Stimulated activated effector memory CD8-positive, alpha-beta T cell treated with anti-CD3 and anti-CD28 coated beads, Interleukin-12 subunit alpha, Interleukin-12 subunit beta, amount 100 ng/mL, for 72 hours (primary cell): ENCODE measurements at regions not wholly inside any gene's neighbourhood (a gene's known extent, or its start where the extent isn't known, plus 50 kb on each side); places are given as distances from the start of the nearest gene placed in this dataset.

ENCODE experiments used
- ATAC-seq: fragments of 150-1000 bp; cut with Tn5 transposase; 2 replicates; pipeline ENCODE4 v1.10.0; 2021
- DNase-seq, 2 donors: peaks; one replicate each; pipeline ENCODE4 v3.0.0; 2021 to 2022; ENCODE audit warnings: low spot score in 2 of 2
- H3K27ac Mint-ChIP-seq: one replicate; pipeline ENCODE4 v1.8.0; 2022; ENCODE audit warnings: mild to moderate bottlenecking, mixed read lengths
- H3K36me3 Mint-ChIP-seq: one replicate; pipeline ENCODE4 v1.8.0; 2022; ENCODE audit warnings: mild to moderate bottlenecking, mixed read lengths
- H3K4me1 Mint-ChIP-seq: one replicate; pipeline ENCODE4 v1.8.0; 2022; ENCODE audit warnings: mixed read lengths
- H3K4me3 Mint-ChIP-seq: one replicate; pipeline ENCODE4 v1.8.0; 2022; ENCODE audit warnings: mild to moderate bottlenecking, mixed read lengths
- H3K9me3 Mint-ChIP-seq: one replicate; pipeline ENCODE4 v1.8.0; 2022; ENCODE audit warnings: mixed read lengths

DNA sequence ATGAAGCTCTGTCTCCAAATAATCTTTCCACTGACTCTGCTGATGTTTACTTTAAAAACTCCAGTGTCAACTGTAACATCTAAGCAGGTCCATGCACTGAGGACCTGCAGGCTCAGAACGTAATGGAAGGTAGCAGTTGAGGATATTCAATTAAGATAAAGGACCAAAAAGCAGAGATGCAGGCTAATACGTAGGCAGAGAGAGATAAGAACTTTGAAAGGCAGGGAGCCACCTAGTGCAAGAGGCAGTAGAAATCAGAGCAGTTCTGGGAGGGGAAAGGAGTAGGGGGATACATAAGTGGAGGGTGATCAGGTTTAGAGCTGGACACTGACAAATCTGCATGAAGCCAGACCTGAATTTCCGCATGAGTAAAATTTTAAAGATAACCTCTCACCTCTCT is 114.5 kb upstream of the POM121L12 start:
- Mint-ChIP-seq H3K36me3 (no peaks in the 10 kb centered on the region), H3K4me1 (no peaks in the 10 kb centered on the region), H3K9me3 (peaks cover 24% of the 10 kb centered on the region), H3K4me3 (no peak overlapping the region), H3K27ac (no peak overlapping the region)
- DNase-seq, result no peak
- no peak for ATAC-seq

DNA sequence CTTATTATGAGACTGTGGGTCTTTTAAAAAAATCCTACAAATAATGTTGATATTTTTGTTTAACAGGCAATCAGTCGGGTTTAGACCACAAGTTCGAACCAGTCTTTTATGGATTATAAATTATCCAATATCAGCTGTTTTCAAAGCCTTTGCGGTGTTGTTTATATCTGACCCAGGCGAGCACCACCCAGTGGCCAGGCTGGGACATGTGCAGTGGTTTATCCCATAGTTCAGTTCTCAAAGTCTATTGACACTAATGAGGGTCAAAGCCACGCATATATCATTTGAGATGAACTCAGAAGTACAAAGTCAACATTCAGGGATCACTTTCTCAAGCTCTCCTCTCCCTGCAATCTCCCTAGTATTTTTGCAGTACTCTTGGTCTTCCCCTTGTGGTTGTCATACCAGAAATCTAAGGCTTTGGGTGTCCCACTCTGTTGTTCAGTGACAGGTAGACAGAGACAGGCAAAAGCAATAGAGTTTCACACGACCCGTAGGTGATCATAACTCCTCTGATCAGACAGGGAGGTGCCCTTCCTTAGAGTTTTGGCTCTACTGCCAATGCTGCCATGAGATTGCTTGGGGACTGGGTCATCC is 117.4 kb upstream of the POM121L12 start:
- ATAC-seq (no peak), DNase-seq (no peak)
- Mint-ChIP-seq H3K27ac (no peak overlapping the region), H3K9me3 (peaks cover 17% of the 10 kb centered on the region), H3K4me1 (no peaks in the 10 kb centered on the region), H3K4me3 (no peak overlapping the region), H3K36me3 (no peaks in the 10 kb centered on the region)

DNA sequence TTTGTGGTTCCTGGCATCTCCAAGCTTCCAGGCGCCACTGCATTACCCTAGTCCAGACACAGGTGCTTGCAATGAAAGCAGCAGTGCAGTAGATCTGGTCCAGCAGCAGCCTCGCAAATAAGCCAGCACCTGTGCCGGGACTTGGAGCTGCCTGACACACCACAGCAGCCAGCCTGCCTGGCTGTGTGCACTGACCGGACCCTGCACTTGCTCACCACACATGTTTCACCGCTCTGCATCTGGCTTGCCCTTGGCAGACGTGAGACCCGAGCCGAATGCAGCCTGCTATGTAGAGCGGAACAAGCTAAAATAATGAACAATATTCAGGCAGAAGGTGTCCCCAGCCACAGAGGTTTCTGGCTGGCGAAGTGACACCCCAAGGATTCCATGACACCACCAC is 123.6 kb upstream of the POM121L12 start:
- Mint-ChIP-seq H3K27ac (no peak overlapping the region), H3K9me3 (peaks cover 15% of the 10 kb centered on the region), H3K36me3 (no peaks in the 10 kb centered on the region), H3K4me1 (no peaks in the 10 kb centered on the region), H3K4me3 (no peak overlapping the region)
- no peak for ATAC-seq
- no peak for DNase-seq

DNA sequence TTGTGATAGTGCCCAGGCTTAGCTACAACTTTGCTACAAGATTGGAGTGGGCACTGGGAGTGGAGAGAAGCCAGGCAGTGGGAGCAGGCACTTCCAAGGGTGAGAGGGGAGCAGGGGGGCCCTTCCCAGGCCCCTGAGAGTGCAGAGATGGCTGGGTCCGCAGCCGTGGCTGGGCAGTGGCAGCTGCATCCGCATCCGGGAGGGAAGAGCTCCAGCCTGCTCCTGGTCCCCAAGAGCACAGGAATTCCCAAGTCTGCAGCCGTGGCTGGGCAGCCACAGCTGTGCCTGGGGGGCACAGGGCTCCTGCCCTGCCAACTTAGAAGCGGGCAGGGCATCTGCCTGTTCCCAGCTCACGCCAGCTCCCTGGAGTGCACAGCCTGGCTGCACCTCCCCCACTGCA is 124.1 kb upstream of the POM121L12 start:
- no peak overlapping the region for H3K27ac Mint-ChIP-seq
- H3K36me3 Mint-ChIP-seq, result no peaks in the 10 kb centered on the region
- ATAC-seq (no peak), DNase-seq (no peak)
- peaks cover 15% of the 10 kb centered on the region for H3K9me3 Mint-ChIP-seq
- no peaks in the 10 kb centered on the region for H3K4me1 Mint-ChIP-seq
- H3K4me3 Mint-ChIP-seq, result no peak overlapping the region

DNA sequence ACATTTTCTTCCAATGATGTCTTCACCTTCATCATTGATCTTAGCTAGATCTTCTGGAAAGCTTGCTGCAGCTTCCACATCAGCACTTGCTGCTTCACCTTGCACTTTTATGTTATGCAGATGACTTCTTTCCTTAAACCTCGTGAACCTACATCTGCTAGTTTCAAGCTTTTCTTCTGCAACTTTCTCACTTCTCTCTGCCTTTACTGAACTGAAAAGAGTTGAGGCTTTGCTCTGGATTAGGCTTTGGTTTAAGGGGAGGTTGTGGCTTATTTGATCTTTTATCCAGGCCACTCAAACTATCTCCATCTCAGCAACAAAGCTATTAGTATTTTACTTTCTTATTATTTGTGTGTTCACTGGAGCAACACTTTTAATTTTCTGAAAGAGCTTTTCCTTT is 125.5 kb upstream of the POM121L12 start:
- H3K9me3 Mint-ChIP-seq, result peaks cover 15% of the 10 kb centered on the region

DNA sequence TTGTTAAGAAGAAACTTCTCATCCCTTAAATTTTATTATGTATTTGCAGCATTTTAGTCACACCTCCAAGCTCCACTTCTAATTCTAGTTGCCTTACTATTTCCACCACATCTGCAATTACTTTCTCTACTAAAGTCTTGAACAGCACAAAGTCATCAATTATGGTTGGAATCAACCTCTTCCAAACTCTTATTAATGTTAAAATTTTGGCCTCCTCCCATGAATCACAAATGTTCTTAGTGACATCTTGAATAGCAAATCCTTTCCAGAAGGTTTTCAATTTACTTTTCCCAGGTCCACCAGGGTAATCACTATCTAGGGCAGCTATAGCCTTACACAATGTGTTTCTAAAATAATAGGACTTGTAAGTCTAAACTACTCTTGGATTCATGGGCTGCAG is 126.3 kb upstream of the POM121L12 start:
- Mint-ChIP-seq H3K4me1 (no peaks in the 10 kb centered on the region), H3K36me3 (no peaks in the 10 kb centered on the region), H3K9me3 (peaks cover 15% of the 10 kb centered on the region), H3K4me3 (no peak overlapping the region), H3K27ac (no peak overlapping the region)
- ATAC-seq (no peak), DNase-seq (no peak)

More for the DNA sequence above, 125.5 kb upstream of the POM121L12 start:
- no peak for DNase-seq
- Mint-ChIP-seq H3K27ac (no peak overlapping the region), H3K36me3 (no peaks in the 10 kb centered on the region), H3K4me1 (no peaks in the 10 kb centered on the region), H3K4me3 (no peak overlapping the region)
- no peak for ATAC-seq

DNA sequence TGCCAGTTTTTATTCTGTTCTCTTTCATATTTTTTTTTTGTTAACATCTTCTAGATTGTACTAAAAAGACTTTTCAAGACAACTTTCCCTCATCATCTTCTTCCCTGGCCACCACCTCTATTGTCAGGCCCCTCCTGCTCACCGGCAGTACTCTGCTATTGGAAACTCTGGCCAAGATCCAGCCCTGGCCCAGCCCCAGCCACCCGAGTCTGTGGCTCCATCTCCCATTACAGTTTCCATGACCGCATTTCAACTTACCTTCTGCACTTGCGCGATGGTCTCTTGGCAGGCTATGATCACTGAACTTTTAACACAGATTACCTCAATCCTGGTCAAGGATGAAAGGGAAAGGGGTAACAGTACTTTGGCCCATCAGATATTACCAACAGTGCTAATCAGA is 137.7 kb upstream of the POM121L12 start:
- DNase-seq (no peak), ATAC-seq (no peak)
- no peaks in the 10 kb centered on the region for H3K36me3 Mint-ChIP-seq
- no peak overlapping the region for H3K4me3 Mint-ChIP-seq
- no peaks in the 10 kb centered on the region for H3K4me1 Mint-ChIP-seq
- peaks cover 13% of the 10 kb centered on the region for H3K9me3 Mint-ChIP-seq
- H3K27ac Mint-ChIP-seq, result no peak overlapping the region

DNA sequence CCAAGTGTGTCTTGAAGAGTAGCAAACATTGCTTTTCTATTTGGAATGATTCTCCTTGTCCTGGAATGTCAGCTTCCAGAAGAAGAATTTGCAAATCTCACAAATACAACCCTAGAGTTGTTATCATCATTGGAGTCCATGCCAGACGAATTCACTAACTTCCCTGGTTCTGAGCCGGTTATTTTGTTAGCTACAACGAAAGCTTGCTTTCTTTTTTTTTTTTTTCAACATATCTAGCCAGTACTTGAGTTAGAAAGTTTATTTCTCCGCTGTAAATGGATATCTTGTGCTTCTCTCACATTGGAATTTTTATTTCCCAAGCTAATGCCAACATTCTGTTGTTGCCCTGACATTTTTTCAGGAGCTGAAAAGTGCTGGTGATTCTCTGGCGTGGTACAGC is 138.1 kb upstream of the POM121L12 start:
- DNase-seq (no peak), ATAC-seq (no peak)
- no peaks in the 10 kb centered on the region for H3K4me1 Mint-ChIP-seq
- H3K9me3 Mint-ChIP-seq, result peaks cover 13% of the 10 kb centered on the region
- H3K36me3 Mint-ChIP-seq, result no peaks in the 10 kb centered on the region
- H3K27ac Mint-ChIP-seq, result no peak overlapping the region
- no peak overlapping the region for H3K4me3 Mint-ChIP-seq

DNA sequence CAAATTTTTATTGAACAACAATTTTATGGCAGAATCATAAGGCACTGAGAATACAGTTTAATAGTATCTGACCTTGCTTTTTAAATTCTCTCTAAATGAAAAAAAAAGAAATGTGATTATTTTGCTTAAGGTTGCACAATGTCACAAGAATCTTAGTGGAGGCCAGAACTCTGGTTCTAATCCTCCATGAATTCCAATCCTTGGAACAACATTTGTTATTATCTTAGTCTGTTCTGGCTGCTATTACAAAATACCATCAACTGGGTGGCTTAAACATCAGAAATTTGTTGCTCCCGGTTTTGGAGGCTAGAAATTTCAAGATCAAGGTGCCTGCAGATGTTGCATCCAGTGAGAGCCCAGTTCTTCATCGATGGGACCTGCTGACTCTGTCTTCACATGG is 158.2 kb upstream of the POM121L12 start:
- ATAC-seq, result no peak
- H3K9me3 Mint-ChIP-seq, result peaks cover 18% of the 10 kb centered on the region

DNA sequence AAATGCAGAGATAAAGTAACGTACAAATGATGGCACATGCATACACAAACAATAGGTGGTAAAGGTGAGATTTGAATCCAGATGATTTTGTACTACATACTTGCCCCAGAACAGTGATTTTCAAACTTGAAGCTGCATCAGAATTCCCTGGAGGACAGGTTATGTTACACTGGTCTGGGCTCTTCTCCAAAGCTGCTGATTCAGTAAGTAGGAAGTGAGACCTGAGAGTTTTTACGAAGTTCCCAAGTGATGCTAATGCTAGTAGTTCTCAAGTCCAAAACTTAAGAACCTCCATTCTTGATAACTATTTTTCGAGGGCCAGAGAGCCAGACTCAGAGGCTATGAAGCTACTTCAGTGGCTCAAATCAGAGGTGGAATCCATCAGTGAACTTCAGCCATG is 159.0 kb upstream of the POM121L12 start:
- Mint-ChIP-seq H3K27ac (no peak overlapping the region), H3K9me3 (peaks cover 21% of the 10 kb centered on the region), H3K4me1 (no peaks in the 10 kb centered on the region), H3K4me3 (no peak overlapping the region), H3K36me3 (no peaks in the 10 kb centered on the region)
- DNase-seq, result no peak
- no peak for ATAC-seq

More for the DNA sequence above, 158.2 kb upstream of the POM121L12 start:
- Mint-ChIP-seq H3K36me3 (no peaks in the 10 kb centered on the region), H3K27ac (no peak overlapping the region), H3K4me3 (no peak overlapping the region), H3K4me1 (no peaks in the 10 kb centered on the region)
- DNase-seq, result no peak

DNA sequence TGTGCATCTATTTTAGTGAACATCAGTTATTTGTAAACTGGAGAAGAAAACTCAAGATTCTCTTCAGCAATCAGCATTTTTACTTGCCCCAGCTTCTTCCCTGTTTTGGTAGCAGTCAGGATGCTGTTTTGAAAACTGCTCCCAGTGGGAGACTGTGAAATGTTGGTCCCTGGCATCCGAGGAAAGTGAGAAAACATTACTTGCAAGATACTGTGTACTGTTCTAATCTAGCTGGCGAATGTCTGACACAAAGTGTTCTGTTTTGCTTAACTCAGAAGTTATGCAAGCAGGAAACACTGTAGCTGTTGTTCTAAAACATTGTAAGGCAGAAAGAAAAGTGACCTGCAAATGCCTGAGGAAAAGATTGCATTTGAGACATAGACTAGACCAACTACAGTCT is 171.8 kb upstream of the POM121L12 start:
- Mint-ChIP-seq H3K27ac (no peak overlapping the region), H3K36me3 (no peaks in the 10 kb centered on the region), H3K4me1 (no peaks in the 10 kb centered on the region), H3K9me3 (peaks cover 18% of the 10 kb centered on the region), H3K4me3 (no peak overlapping the region)
- DNase-seq (no peak), ATAC-seq (no peak)

DNA sequence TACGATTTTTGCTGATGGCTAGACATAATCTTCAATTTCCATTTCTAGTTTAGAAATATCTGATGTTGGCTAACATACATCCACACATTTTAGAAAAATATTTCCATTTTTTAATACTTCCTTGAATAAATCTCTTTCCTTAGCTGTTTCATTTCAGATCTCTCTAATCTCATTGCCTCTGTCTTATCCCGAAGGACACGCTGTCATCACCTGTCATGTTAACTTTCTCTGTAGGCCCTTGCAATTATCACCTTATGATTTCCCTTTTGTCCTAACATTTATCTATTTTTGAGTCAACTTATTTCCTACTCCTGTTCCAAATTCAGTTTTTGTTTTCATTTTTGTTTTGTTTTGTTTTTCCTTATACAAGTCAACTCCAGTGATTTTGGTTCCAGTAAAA is 173.1 kb upstream of the POM121L12 start:
- DNase-seq (no peak), ATAC-seq (no peak)
- H3K4me3 Mint-ChIP-seq, result no peak overlapping the region
- peaks cover 15% of the 10 kb centered on the region for H3K9me3 Mint-ChIP-seq
- H3K4me1 Mint-ChIP-seq, result no peaks in the 10 kb centered on the region
- H3K27ac Mint-ChIP-seq, result no peak overlapping the region
- no peaks in the 10 kb centered on the region for H3K36me3 Mint-ChIP-seq

DNA sequence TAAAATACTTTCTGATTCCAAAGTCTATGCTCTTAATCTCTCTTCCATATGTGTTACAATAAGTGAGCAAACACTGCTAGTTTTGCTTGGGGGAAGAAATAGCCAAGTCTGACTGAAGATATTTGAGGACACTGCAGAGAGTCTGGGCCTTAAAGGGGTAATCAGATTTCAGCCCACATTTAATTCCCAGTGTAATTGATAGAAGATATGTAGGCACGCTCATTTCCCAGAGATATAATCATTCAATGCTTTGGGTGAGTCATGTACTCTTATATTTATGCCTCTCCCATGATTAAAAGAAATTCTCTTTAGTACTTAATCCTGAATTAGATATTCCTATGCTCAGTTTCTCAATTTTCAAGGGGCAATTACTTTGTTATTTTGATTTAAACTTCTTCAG is 178.1 kb upstream of the POM121L12 start:
- Mint-ChIP-seq H3K27ac (no peak overlapping the region), H3K4me3 (no peak overlapping the region), H3K36me3 (no peaks in the 10 kb centered on the region), H3K4me1 (no peaks in the 10 kb centered on the region), H3K9me3 (peaks cover 13% of the 10 kb centered on the region)
- DNase-seq (no peak), ATAC-seq (no peak)

DNA sequence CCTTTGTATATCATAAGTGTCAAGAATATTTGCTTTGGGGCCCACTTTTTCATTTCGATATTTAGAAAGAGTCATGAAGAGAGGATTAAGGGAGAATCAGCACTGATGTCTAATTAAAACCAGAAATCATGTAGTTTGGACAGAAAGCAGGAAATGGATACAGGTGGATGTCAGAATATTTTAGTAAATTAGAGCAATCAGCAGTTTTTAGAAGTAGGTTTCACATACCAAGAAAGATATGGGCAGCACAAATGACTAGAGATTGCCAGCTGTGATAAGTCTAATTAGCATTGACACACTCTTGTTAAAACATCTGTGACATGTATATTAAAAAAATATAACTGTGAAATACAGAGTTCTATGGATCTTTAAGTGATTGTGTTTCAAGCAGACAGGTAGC is 180.8 kb upstream of the POM121L12 start:
- Mint-ChIP-seq H3K9me3 (peaks cover 11% of the 10 kb centered on the region), H3K36me3 (no peaks in the 10 kb centered on the region), H3K4me1 (no peaks in the 10 kb centered on the region), H3K4me3 (no peak overlapping the region), H3K27ac (no peak overlapping the region)
- no peak for ATAC-seq
- no peak for DNase-seq

DNA sequence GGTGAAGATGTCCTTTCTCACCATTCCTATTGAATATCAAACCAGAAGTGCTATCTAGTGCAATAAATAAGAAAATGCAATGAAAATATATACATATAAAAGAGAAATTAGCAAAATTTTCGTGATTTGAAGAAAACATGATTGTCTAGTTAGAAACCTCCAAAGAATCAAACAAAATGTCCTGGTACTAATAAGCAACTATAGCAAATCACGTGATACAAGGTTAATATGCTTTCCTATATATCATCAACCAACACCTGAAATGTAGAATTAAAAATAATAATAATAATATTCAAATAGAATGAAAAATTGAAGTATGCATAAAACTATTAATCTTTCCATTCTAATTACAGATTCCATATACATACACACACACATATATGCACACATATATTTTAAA is 183.9 kb upstream of the POM121L12 start:
- H3K4me3 Mint-ChIP-seq, result no peak overlapping the region
- DNase-seq (no peak), ATAC-seq (no peak)
- no peak overlapping the region for H3K27ac Mint-ChIP-seq
- peaks cover 10% of the 10 kb centered on the region for H3K9me3 Mint-ChIP-seq
- H3K36me3 Mint-ChIP-seq, result no peaks in the 10 kb centered on the region
- H3K4me1 Mint-ChIP-seq, result no peaks in the 10 kb centered on the region

DNA sequence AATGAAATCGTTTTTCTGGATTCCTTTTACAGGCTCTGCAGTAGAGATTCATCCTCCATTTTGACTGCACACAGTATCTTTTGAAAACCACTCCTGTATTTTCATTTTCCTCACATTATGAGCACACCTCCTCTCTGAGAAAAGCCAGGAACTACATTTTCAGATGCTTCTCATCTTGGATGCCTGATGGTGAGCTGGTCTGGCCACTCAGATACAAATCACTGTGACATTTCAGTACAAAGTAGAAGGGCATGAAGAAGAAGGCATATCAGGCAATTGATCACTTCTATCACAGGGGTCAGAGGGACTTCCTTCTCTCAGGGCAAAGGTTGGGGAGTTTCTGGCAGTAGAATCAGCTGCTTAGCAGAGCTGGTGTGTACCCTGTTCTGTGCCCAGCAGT is 192.0 kb upstream of the POM121L12 start:
- Mint-ChIP-seq H3K4me3 (no peak overlapping the region), H3K4me1 (no peaks in the 10 kb centered on the region), H3K27ac (no peak overlapping the region), H3K36me3 (no peaks in the 10 kb centered on the region), H3K9me3 (peaks cover 9% of the 10 kb centered on the region)
- no peak for DNase-seq
- ATAC-seq, result no peak
